Fibroblast of skin of scalp (primary cell): ENCODE measurements at regions not wholly inside any gene's neighbourhood (a gene's known extent, or its start where the extent isn't known, plus 50 kb on each side); places are given as distances from the start of the nearest gene placed in this dataset.
"Not testable (repeated sequence)": the region's sequence is repeated elsewhere in the genome, so short reads cannot be mapped to it uniquely, and the experiment has no call there.

ENCODE experiments used
- DNase-seq: peaks from one replicate; pipeline ENCODE4 v3.0.0-alpha.2; 2013

DNA sequence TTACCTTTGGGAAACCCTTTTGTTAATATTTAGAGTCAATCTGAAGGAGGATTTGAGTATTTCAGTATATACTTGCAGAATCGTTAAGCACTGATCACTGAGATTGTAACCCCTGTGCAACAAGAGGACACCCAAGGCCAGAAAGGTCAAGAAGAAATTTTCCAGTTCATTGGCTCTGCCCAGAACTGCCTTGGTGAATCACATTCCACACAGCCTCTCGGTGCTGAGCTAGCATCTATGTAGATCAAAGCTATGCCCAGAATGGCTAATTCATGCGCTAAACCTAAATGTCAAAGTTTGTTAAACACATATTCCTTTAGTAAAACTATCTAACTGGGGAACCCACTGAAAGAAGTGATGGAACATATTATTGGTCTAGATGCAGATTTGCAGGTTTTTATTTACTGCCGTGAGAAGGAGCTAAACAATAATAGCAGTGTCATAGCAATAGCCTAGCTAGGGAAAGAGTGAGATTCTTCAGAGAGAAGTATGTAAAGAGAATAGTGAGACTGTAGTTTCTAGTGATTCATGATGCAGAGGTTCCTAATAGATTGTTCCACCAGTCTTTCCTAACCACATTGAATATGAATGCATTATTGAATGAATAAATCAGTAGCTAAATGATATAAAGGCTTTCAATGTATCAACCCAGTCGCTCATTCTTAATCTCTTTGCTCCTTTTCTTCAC, 423.2 kb upstream of the CRIM1 start:
- DNase-seq: no peak

- DNase-seq: no peak
Observed at GRCh38 chr2:35931626-35932025, 424.0 kb upstream of the CRIM1 start.

GRCh38 chr2:35931115-35931514, 424.5 kb upstream of the CRIM1 start:
- DNase-seq: no peak

DNA sequence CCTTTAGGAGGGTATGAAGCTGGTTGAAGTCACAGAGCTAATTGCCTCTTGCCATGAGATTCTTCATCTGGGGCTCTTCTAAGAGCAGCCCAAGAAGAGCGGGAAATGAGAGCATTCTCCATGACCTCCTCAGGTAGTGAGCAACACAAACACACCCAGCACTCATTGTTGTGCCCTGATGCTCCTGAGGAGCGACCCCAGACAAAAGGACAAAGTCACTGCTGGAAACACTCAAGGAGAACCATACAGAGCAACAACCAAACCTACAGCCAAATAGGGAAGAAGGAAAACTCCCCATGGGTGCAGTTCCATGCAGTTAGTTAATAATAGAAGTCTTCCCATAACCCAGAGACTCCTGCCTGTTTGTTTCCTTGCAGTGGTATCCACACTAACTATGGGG, 426.0 kb upstream of the CRIM1 start:
- no peak for DNase-seq

DNA sequence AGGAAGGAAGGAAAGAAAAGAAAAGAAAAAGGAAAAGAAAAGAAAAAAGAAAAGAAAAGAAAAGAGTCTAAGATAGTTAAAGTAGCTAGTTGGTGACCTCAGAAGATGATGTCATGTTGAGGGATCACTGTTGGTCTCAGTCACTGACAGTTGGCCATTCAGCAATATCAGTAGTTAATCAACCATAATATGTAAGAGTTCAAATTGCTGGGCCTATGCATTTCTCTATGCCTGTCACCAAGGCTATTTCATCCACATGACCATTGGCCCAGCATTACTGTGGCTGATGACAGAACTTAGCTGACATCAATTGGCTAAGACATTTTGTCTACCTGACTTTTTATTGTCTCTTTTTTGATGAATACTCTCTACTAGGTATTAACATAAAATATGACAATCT, 435.5 kb upstream of the CRIM1 start:
- DNase-seq: no peak

DNA sequence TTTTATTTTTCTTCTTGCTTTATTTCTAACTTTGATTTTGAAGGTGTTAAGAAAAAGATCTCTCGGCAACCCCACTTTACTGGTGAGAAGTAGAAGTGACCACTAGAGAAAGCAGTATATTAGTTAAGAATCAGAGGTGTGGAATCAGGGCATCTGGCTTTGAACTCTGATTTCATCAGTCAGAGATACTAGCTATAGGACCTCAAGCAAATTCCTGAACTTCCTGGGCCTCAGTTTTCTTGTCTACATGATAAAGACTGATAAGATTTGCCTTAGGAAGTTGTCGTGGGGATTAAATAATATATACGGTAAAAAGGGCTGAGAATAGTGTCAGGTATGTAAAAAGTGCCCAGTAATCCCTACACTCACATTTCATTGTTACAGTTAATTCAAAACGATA, 440.3 kb upstream of the CRIM1 start:
- no peak for DNase-seq

DNA sequence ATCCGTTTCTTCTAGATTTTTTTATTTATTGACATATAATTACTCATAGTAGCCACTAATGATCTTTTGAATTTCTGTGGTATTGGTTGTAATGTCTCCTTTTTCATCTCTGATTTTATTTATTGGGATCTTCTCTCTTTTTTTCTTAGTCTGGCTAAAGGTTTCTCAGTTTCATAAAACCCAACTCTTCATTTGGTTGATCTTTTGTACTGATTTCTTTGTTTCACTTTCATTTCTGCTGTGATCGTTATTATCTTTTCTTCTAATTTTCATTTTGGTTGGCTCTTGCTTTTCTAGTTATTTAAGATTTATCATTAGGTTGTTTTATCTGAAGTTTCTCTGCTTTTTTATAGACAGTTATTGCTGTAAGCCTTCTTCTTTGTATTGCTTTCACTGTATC, 463.6 kb upstream of the CRIM1 start:
- no peak for DNase-seq

GRCh38 chr2:35891528-35891927, 464.1 kb upstream of the CRIM1 start:
- no peak for DNase-seq

DNA sequence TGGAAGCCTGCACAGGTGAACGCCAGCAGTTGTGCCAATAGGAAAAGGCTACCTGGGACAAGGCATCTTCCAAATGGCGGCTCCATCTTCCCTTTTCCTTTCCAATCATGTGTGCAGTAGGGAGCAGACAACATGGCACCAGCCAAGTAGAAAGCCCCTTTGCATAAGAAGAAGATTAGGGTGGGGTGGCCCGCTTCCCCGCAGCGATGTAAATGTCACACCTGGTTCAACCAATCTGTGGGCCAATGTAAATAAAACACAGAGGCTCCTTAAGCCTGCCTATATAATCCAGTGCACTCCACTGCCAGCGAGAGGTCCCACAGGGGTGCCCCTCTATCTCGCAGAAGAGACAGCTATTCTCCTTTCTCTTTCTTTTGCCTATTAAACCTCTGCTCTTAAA, 468.4 kb upstream of the CRIM1 start:
- no peak for DNase-seq

DNA sequence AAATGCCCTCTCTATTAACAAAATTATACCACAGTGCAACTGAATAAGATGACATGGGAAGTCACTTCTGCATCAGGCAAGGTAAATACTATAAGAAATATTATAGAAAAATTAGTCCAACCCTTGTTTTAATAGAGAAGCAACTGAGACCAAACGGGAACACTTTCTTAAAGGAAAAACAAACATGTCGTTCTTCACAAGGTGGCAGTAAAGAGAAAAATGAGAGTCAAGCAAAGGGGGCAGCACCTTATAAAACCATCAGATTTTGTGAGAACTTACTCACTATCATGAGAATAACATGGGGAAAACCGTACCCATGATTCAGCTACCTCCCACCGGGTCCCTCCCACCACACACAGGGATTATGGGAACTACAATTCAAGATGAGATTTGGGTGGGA, 481.7 kb upstream of the CRIM1 start:
- no peak for DNase-seq

DNA sequence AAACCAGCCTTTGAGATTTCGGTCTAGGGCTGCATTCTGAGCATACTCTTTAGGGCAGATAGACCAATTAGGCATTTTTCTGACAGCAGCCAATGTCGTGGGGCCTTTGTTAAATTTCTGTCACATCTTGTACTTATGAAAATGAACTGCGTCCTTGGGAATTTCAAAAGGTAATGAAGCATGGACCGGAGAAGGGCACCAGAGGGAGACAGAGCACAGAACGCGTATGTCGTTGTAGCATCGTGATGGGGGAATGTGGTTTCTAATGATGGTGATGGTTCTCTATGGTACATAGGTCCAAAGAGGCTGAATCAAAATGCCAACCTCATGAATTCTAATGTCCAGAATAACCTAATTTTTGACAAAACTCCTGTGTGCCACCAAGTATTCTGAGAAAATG, 483.9 kb upstream of the CRIM1 start:
- no peak for DNase-seq

GRCh38 chr2:35870713-35871112, 484.9 kb upstream of the CRIM1 start:
- no peak for DNase-seq

GRCh38 chr2:35864141-35864540, 491.4 kb upstream of the CRIM1 start:
- no peak for DNase-seq

GRCh38 chr2:35858216-35858615, 497.4 kb upstream of the CRIM1 start:
- DNase-seq: peak; percentile 2

GRCh38 chr2:35857498-35857897, 498.1 kb upstream of the CRIM1 start:
- DNase-seq: no peak

GRCh38 chr2:35831385-35831784, 524.2 kb upstream of the CRIM1 start:
- no peak for DNase-seq

- no peak for DNase-seq
Observed at GRCh38 chr2:35830833-35831232, 524.7 kb upstream of the CRIM1 start.

GRCh38 chr2:35827086-35827485, 528.5 kb upstream of the CRIM1 start:
- no peak for DNase-seq

DNA sequence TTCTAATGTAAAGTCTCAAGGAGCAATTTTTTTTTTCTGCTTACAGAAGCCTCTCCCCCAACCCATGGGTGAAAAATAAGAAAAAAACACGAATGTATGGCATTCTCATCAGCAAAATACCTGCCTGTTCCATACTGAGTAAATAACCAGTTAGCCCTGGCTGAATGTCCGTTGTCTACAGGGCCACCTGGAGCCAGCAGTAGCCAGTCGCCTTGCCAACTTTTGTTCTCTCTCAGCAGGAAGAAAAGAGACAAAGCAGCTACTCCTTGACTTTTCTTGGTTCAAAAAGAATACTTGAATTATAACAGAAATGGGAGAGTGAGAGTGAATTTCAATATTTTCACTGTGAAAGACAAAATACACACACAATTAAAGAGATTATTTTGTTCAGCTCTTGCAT, 532.9 kb upstream of the CRIM1 start:
- no peak for DNase-seq

GRCh38 chr2:35821675-35822074, 533.9 kb upstream of the CRIM1 start:
- no peak for DNase-seq

DNA sequence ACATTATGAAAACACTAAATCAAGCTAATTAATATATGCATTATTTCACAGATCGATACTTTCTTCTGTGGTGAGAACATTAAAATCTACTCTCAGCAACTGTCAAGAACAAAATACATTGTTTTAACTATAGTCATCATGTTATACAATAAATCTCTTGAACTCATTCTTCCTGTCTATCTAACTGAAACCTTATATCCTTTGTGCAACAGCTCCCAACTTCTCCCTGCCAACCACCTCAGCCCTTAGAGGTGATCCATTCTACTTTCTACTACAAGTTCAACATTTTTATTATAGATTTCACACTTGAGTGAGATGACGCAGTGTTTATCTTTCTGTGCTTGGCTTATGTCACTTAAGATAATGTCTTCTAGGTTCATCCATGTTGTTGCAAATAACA, 535.2 kb upstream of the CRIM1 start:
- no peak for DNase-seq

DNA sequence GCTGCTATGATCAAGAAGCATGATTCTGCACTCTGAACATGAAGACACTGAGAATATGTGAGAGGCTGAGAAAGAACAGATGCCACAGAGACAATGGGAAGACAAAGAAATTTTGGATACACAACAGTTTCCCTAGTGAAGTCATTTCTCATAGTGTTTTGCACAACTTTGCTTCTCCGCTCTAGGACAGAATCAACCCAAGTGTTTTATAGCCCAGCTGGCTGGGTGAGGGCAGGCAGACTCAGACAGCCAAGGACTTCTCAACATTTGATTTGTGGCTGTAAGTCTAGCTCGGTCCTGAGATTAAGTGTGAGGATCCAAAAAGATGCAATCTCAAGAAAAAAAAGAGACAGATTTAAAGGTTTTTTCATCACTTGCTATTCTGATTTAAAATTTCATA, 536.5 kb upstream of the CRIM1 start:
- no peak for DNase-seq

DNA sequence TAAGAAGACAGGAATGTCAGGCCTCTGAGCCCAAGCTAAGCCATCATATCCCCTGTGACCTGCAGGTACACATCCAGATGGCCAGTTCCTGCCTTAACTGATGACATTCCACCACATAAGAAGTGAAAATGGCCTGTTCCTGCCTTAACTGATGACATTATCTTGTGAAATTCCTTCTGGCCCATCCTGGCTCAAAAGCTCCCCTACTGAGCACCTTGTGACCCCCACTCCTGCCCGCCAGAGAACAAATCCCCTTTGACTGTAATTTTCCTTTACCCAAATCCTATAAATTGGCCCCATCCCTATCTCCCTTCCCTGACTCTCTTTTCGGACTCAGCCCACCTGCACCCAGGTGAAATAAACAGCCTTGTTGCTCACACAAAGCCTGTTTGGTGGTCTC, 537.2 kb upstream of the CRIM1 start:
- not testable (repeated sequence) for DNase-seq

GRCh38 chr2:35814597-35814996, 541.0 kb upstream of the CRIM1 start:
- DNase-seq: not testable (repeated sequence)

- no peak for DNase-seq
Observed at GRCh38 chr2:35803126-35803525, 552.5 kb upstream of the CRIM1 start.
